NCI-H2227 (cell line): ENCODE measurements at regions not wholly inside any gene's neighbourhood (a gene's known extent, or its start where the extent isn't known, plus 50 kb on each side); places are given as distances from the start of the nearest gene placed in this dataset.

Experiments
- DNase-seq: peaks from one replicate; lab custom pipeline; 2025; ENCODE audit not compliant: unreplicated experiment; lab: John Stamatoyannopoulos, UW

DNA sequence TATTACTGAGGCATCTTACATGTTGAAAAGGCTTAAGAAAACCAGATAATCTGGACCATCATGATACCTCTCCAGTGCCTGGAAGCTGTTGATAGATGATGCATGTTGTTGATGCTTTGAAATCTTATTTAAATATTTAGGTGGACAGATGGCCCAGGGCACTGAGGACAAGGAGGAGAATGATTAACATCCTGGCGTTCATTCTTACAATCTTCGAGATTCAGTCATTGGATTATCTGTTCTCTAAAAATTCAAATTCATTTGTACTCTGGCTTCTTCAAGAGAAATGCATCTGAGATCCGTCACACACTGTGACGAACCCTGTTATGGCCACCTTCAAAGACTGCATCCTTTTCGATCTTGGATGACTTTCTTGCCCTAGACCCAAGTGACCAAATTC lies 121.3 kb upstream of the IGF1 start:
- DNase-seq, result no peak

GRCh38 chr12:102596687-102597086 lies 116.3 kb upstream of the IGF1 start:
- DNase-seq, result no peak

GRCh38 chr12:102596031-102596430 lies 115.7 kb upstream of the IGF1 start:
- DNase-seq, result no peak

- no peak for DNase-seq
Measured at GRCh38 chr12:102595315-102595714, 115.0 kb upstream of the IGF1 start.

DNA sequence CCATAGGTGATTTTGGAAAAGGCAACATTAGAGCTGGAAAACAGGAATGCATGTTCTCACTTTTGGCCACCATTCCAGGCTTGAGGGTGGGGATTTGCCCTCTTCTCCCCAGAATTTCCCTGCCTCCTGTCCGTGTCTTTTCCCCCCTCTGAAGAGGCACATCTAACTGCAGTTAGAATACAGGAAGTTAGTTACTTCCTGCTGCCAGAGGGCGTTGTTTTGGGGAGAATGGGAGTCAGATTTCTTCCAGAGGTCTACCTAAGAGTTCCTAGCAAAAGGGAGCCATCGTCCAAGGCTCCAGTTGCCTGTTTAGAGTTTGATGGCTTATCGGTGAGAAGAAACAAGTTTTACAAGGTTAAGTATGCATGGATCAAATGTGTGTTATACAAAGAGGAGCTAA lies 112.8 kb upstream of the IGF1 start:
- DNase-seq, result no peak

- no peak for DNase-seq
Measured at GRCh38 chr12:102592134-102592533, 111.8 kb upstream of the IGF1 start.

DNA sequence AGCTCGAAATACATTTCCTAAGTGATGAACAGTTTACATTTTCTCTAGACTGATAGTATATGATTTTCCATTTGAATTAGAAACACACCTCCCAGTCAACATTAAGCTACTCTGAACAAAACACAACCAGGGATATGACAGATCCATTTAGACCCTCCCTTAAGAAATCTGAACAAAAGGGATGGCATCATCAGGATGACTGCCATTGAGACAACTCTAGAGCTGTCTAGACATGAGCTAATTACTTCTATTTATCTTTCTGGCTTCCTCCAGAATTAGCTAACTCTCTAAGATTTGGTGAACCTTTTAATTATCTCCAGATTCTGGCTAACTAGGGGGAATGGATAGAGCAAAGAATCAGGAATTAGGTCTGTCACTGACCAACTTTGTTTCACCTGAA lies 92.9 kb upstream of the IGF1 start:
- no peak for DNase-seq

DNA sequence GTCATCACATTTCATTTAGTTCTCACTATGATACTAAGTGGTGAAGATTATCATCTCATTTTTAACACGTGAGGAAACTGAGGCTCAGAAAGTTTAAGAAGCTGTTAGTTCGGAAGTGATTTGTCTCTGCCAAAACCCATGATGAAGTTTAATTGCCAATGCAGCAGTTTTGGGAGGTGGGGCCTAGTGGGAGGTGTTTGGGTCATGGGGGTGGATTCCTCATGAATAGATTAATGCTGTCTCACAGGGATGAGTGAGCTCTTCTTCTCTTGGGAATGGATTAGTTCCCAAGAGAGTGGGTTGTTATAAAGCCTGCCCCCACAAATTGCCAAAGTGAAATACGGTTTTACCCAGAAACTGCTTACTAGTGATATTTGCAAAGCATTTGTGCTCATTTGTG lies 91.5 kb upstream of the IGF1 start:
- no peak for DNase-seq

- no peak for DNase-seq
Measured at GRCh38 chr12:102570256-102570655, 89.9 kb upstream of the IGF1 start.

DNA sequence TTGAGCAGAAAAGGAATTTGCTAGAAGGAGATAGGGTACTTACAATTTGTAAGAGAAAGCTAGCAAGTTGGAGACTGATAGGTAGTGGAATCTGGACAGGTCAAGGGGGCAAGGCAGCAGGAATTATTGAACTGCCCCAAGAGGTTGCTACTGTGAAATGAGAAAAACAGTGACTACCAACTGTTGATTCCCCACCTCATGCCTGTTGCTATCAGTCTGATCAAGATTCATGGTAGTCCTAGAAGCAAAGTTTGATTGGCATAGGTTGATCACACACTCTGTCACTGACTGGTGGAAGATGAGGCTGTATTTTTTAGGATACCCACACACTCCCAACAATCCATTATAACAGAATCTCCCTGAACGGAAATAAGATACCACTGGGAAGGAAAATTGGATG lies 89.4 kb upstream of the IGF1 start:
- DNase-seq, result no peak

GRCh38 chr12:102568276-102568675 lies 87.9 kb upstream of the IGF1 start:
- no peak for DNase-seq

DNA sequence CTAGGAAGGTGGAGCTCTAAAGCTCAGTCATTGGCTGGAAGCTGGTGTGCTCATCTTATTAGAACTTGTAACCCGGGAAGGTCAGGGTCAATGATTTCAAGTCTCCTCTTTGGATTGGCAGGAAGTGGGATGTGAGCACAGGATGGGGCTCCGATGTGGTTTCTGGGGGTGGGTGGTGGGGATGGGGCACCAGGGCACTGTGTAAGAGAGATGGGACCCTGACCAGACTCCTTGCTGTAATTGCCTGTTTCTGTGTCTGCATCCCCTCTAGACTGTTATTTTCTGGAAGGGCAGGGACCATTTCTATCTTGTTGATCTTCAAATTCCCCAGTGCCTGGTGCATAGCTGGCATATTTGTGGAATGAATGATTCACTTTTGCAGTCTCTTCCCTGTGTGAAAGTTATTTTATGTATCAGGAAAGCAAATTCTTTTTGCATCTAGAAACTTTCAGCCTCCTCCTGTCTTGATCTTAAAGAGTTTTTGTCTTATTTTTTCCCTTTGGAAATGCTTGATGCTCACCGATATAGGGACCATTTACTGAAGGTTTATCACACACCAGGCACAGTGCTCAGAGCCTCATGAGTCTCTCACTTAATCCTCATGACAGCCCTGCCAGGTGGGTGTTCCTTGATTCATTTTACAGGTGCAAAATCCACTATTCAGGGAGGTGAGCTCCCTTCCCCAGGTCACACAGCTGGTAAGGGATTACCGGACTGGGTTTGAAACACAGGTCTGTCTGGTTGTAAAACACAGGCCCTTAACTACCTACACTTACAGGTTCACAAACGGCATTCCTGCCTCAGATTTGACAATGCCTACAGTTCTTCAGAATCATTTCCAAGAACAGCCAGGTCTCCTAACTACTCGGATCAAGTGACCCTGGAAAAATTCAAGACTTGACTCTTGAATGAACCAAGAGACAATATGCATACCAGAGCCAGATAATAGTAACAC lies 86.9 kb upstream of the IGF1 start:
- no peak for DNase-seq

- no peak for DNase-seq
Measured at GRCh38 chr12:102565555-102565954, 85.2 kb upstream of the IGF1 start.

DNA sequence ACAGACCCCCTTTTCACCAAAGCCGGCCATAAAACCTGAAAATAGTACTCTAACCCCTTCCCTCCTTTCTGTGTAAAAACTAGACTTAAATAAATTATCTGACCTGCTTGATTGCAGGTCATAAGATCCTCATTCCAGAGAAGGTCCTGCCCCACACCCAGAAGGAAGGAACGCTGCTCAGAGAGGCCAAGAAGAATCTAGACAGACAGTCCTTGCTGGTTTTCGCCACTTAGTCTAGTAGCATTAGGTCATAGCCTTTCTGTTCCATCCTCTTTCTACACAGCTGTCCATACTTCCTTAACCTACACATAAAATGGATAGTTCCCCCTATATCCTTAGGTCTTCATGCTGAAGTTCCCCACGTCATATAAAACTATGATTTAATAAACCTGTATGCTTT lies 83.7 kb upstream of the IGF1 start:
- DNase-seq, result no peak

GRCh38 chr12:102562836-102563425 lies 82.6 kb upstream of the IGF1 start:
- no peak for DNase-seq

DNA sequence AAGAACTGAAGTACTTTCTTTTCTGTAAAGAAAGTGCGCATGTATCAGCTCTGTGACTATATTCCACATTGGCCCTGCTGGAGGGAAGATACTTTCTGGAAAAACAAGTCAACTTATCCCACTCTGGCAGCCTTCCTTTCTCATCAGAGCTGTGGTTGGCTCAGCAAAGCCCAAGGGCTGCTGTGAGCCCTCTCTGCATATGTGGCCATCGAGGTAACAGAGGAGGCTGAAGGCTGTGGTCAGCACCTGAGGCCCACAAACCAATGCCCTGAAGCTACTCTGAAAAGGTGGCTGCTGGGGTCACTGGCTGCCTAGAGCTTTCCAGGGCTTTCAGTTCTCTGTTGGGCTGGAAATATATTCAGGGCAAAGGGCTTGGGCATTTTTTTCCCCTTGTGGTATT lies 70.8 kb upstream of the IGF1 start:
- DNase-seq, result no peak

DNA sequence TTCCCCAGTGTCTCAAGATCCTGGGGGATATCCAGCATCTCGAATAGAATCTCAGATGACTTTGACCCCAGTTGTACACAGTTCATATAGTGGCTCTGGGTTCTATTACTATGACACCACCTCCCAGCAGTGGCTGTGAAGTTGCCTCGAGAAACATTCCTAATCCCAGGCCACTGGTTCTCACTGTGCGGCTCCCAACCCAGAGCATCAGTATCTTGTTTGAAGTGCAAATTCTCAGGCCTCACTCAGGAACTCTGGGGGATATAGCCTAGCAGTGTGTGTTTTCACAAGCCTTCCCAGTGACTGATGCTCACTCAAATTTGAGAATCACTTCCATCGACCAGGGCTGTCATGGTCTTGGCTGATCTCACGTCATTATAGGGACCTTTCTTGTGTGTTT lies 69.3 kb upstream of the IGF1 start:
- DNase-seq, result no peak

DNA sequence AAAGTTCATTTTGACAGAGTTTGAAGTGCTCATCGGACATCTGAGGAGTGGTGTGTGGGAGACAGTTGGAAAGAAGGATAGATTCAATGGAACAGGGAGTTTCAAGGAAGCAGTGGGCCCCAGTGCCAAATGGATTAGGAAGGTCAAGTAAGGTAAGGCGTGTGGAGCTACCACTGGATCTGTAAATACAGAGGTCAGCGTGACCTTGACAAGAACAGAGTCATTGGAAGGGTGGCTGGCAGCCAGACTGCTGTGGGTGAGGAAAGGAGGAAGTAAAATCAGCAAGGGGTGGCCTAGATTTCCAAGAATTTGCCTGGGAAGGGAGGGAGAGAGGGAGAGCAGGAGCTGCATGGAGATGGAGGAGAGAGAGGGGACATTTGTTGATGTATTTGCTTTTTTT lies 68.2 kb upstream of the IGF1 start:
- no peak for DNase-seq

GRCh38 chr12:102543494-102544485 lies 63.4 kb upstream of the IGF1 start:
- DNase-seq, result no peak

GRCh38 chr12:102542816-102543440 lies 62.6 kb upstream of the IGF1 start:
- DNase-seq, result no peak

- no peak for DNase-seq
Measured at GRCh38 chr12:102540815-102541385, 60.5 kb upstream of the IGF1 start.
